Activated T-helper 1 cell treated with anti-CD3 and anti-CD28 coated beads, Interleukin-12 subunit alpha, Interleukin-12 subunit beta, Interleukin-2, Interleukin-4 antibody, amounts not matched to agents 30 ng/mL and 10 ng/mL and 1 ng/mL, durations not matched to agents 14 hours and 24 hours and 36 hours (primary cell): ENCODE measurements at regions not wholly inside any gene's neighbourhood (a gene's known extent, or its start where the extent isn't known, plus 50 kb on each side); places are given as distances from the start of the nearest gene placed in this dataset.
"Not testable (repeated sequence)": the region's sequence is repeated elsewhere in the genome, so short reads cannot be mapped to it uniquely, and the experiment has no call there.

ENCODE experiments used
- DNase-seq: peaks from one replicate; pipeline ENCODE4 v3.0.0; 2021; ENCODE audit warnings: low spot score
- H3K27ac Mint-ChIP-seq: one replicate; pipeline ENCODE4 v1.8.0; 2021; ENCODE audit warnings: mild to moderate bottlenecking, mixed read lengths
- H3K27me3 Mint-ChIP-seq: one replicate; pipeline ENCODE4 v1.8.0; 2022; ENCODE audit warnings: mild to moderate bottlenecking, moderate library complexity, mixed read lengths; ENCODE audit not compliant: insufficient read depth
- H3K36me3 Mint-ChIP-seq: one replicate; pipeline ENCODE4 v1.8.0; 2021; ENCODE audit warnings: low read depth, mixed read lengths
- H3K4me1 Mint-ChIP-seq: one replicate; pipeline ENCODE4 v1.8.0; 2021; ENCODE audit warnings: low read depth, mixed read lengths
- H3K4me3 Mint-ChIP-seq: one replicate; pipeline ENCODE4 v1.8.0; 2021; ENCODE audit warnings: mild to moderate bottlenecking, moderate library complexity, mixed read lengths
- H3K9me3 Mint-ChIP-seq: one replicate; pipeline ENCODE4 v1.8.0; 2021; ENCODE audit warnings: mixed read lengths
- intact Hi-C: fragments of 100-400 bp; cut with micrococcal nuclease; formaldehyde crosslinking; loops from one replicate; pipeline ENCODE4 v1.15.1; 2024

DNA sequence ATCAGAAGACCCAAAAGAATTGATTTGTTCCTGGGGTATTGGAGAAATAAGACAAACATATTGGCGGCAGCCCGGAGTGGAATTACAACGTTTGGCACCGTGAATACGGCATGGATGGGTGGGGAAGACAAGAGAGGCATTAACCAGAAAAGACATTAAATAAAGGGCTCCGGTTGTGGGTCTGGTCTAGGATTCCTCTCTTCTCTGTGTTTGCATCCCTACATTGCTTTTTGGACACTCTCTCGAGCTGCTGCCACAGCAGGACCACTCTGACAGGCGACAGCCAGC, 138.7 kb upstream of the PALM2AKAP2 start:
- Mint-ChIP-seq H3K36me3 (no peaks in the 10 kb centered on the region), H3K4me3 (no peak overlapping the region), H3K9me3 (no peaks in the 10 kb centered on the region), H3K4me1 (no peaks in the 10 kb centered on the region), H3K27me3 (peaks cover 56% of the 10 kb centered on the region), H3K27ac (no peak overlapping the region)
- intact Hi-C loops = no loop called here
- no peak for DNase-seq

DNA sequence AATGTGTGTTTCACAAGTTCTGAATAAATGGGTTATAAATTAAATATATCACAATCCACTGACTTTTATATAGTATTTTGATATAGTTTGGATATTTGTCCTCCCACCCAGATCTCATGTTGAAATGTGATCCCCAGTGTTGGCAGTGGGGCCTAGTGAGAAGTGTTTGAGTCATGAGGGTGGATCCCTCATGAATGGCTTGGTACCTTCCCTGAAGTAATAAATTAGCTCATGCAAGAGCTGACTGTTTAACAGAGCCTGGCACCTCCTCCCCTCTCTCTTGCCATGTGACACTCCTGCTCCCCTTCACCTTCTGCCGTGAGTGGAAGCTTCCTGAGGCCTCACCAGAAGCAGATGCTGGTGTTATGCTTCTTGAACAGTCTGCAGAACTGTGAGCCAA, 127.9 kb upstream of the PALM2AKAP2 start:
- Mint-ChIP-seq H3K4me1 (peaks cover 5% of the 10 kb centered on the region), H3K4me3 (no peak overlapping the region), H3K36me3 (no peaks in the 10 kb centered on the region), H3K9me3 (no peaks in the 10 kb centered on the region), H3K27me3 (peaks cover 8% of the 10 kb centered on the region), H3K27ac (no peak overlapping the region)
- intact Hi-C loops = loop anchor here (2.0 kb wide), 1 partner anchor 79 kb away; no protein-coding TSS in a partner anchor
- DNase-seq = no peak

DNA sequence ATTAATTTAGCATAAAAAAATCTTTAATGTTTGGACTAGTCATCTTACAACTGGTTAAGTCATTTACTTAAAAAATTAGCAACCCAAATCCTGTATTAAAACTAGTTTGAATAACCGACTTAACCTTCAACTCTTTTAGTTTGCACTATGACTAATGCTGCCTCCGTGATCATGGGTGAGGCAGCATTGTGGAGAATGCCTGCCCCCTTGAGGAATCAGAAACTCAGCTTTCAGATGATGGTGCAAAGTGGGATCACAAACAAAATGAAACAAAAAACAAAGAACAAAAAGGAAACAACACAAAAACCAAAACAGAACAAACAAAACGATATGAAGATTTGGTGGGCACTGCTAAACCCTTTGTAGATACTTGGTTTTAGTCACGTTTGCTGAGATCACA, 127.0 kb upstream of the PALM2AKAP2 start:
- Mint-ChIP-seq H3K4me3 (no peak overlapping the region), H3K27me3 (peaks cover 8% of the 10 kb centered on the region), H3K9me3 (no peaks in the 10 kb centered on the region), H3K27ac (no peak overlapping the region), H3K36me3 (no peaks in the 10 kb centered on the region), H3K4me1 (peaks cover 5% of the 10 kb centered on the region)
- DNase-seq = no peak
- intact Hi-C loops = loop anchor here (2.0 kb wide), 1 partner anchor 80 kb away; no protein-coding TSS in a partner anchor

DNA sequence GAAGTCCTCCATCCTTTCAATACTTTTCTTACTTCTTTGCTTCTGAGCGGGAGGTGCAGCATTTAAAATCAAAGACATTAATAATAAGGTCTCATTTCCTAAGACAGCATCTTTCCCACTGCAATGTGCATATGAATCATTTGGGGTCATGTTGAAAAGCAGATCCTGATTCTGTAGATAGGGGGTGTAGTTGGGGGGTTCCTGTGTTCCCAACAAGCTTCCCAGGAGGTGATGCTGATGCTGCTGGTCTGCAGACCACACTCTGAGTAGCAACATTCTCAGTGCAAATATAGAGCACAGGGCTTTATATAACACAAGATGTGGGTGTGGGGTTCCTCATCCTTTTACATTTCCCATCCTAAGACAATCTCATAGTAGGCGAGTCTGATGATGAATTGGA, 126.5 kb upstream of the PALM2AKAP2 start:
- Mint-ChIP-seq H3K4me3 (no peak overlapping the region), H3K4me1 (peaks cover 5% of the 10 kb centered on the region), H3K36me3 (no peaks in the 10 kb centered on the region), H3K9me3 (no peaks in the 10 kb centered on the region), H3K27me3 (peaks cover 8% of the 10 kb centered on the region), H3K27ac (no peak overlapping the region)
- intact Hi-C loops = loop anchor here (2.0 kb wide), 1 partner anchor 81 kb away; no protein-coding TSS in a partner anchor
- no peak for DNase-seq

DNA sequence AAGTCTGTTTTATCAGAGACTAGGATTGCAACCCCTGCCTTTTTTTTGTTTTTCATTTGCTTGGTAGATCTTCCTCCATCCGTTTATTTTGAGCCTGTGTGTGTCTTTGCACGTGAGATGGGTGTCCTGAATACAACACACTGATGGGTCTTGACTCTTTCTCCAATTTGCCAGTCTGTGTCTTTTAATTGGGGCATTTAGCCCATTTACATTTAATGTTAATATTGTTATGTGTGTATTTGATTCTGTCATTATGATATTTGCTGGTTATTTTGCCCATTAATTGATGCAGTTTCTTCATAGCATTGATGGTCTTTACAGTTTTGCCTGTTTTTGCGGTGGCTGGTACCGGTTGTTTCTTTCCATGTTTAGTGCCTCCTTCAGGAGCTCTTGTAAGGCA, 116.0 kb upstream of the PALM2AKAP2 start:
- H3K4me1 Mint-ChIP-seq, intact Hi-C loops, H3K27ac Mint-ChIP-seq, H3K27me3 Mint-ChIP-seq, H3K36me3 Mint-ChIP-seq, H3K4me3 Mint-ChIP-seq, DNase-seq: not testable (repeated sequence)
- H3K9me3 Mint-ChIP-seq = peaks cover 15% of the 10 kb centered on the region

DNA sequence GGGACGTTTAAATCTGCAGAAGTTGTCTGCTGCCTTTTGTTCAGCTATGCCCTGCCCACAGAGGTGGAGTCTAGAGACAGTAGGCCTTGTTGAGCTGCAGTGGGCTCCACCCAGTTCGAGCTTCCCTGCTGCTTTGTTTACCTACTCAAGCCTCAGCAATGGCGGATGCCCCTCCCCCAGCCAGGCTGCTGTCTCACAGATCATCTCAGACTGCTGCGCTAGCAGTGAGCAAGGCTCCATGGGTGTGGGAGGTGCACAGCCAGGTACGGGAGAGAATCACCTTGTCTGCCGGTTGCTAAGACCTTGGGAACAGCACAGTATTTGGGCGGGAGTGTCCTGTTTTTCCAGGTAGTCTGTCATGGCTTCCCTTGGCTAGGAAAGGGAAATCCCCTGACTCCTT, 114.3 kb upstream of the PALM2AKAP2 start:
- peaks cover 15% of the 10 kb centered on the region for H3K9me3 Mint-ChIP-seq
- H3K4me1 Mint-ChIP-seq, DNase-seq, H3K27ac Mint-ChIP-seq, intact Hi-C loops, H3K27me3 Mint-ChIP-seq, H3K36me3 Mint-ChIP-seq, H3K4me3 Mint-ChIP-seq: not testable (repeated sequence)

DNA sequence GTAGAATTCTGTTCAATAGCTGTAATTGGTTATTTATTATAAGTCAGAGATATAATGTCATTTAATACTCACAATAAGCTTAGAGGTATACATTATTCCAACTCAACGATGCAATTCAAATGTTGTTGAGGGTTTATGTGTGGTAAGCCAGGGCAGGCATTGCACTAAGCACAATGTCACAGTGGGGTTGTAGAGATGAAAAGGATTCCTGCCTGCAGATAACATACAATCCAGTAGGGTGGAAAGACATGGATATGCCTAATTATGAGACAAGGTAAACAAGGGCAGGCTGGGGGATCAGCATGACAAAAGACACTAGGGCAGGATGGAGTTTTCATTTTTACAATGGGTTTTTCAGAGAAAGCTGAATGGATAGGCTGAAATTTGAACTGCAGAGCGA, 98.7 kb upstream of the PALM2AKAP2 start:
- H3K9me3 Mint-ChIP-seq = peaks cover 3% of the 10 kb centered on the region
- no peaks in the 10 kb centered on the region for H3K36me3 Mint-ChIP-seq
- peaks cover 3% of the 10 kb centered on the region for H3K27me3 Mint-ChIP-seq
- no peak overlapping the region for H3K4me3 Mint-ChIP-seq
- no peak for DNase-seq
- H3K4me1 Mint-ChIP-seq = no peaks in the 10 kb centered on the region
- H3K27ac Mint-ChIP-seq = no peak overlapping the region
- intact Hi-C loops = no loop called here

DNA sequence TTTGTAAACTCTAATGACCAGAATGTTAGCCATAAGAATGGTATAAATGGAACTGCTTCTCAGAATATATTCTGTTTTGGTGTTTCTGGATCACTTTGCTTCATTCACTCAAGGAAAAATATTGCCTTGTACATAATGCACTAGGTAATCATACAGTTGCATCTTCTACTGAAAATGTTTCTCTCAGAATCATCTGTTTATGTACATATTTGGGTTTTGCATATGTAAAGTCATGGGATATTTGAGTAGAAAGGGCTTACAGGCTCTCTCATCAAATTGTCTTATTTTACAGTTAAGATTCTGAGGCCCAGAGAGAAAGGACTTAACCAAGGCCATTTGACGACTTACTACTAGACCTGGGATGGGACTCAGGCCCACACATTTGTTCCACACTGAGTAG, 97.8 kb upstream of the PALM2AKAP2 start:
- Mint-ChIP-seq H3K27ac (no peak overlapping the region), H3K36me3 (no peaks in the 10 kb centered on the region), H3K27me3 (peaks cover 3% of the 10 kb centered on the region), H3K4me1 (no peaks in the 10 kb centered on the region), H3K4me3 (no peak overlapping the region), H3K9me3 (peaks cover 3% of the 10 kb centered on the region)
- intact Hi-C loops = no loop called here
- DNase-seq = no peak

DNA sequence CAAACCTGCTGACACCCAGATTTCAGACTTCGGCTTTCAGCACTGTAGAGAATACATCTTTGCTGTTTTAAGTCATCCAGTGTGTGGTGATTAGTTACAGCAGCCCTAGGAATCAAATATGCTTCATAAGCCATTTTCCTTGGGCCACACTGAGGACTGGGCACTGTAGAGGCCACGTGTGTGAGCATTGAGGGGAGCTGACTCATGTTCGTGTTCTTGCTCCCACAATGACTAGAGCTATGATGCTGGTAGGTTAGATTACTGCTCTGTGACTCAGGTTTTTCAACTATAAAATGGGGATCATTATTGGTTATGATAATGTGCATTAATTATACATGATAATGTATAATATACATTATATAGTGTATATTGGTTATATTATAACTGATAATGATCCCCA, 96.5 kb upstream of the PALM2AKAP2 start:
- no peak for DNase-seq
- no peaks in the 10 kb centered on the region for H3K4me1 Mint-ChIP-seq
- no peak overlapping the region for H3K27ac Mint-ChIP-seq

DNA sequence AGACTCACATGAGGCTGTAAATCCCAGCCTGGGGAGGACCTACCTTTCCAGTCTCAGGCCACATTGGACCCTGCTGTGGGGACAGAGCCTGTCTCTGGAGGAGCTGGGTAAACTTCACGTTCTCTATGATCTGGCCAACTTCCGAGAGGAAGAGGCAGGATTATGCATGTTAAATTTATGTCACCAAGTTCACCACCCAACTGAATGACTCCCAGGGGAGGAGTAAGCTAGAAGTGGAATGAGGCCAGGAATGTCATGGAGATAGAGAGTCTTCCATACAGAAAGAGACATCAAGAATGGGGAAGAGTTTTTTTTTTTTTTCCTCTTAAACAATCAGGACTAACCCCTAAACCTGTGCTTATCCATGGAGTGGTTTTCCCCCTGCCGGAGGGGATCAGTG, 90.3 kb upstream of the PALM2AKAP2 start:
- Mint-ChIP-seq H3K27me3 (peaks cover 3% of the 10 kb centered on the region), H3K4me3 (no peak overlapping the region), H3K4me1 (no peaks in the 10 kb centered on the region), H3K9me3 (peaks cover 3% of the 10 kb centered on the region), H3K36me3 (no peaks in the 10 kb centered on the region), H3K27ac (no peak overlapping the region)
- intact Hi-C loops = no loop called here
- DNase-seq = no peak

More for the DNA sequence above, 96.5 kb upstream of the PALM2AKAP2 start:
- Mint-ChIP-seq H3K27me3 (peaks cover 3% of the 10 kb centered on the region), H3K9me3 (peaks cover 3% of the 10 kb centered on the region), H3K36me3 (no peaks in the 10 kb centered on the region), H3K4me3 (no peak overlapping the region)
- intact Hi-C loops = no loop called here

DNA sequence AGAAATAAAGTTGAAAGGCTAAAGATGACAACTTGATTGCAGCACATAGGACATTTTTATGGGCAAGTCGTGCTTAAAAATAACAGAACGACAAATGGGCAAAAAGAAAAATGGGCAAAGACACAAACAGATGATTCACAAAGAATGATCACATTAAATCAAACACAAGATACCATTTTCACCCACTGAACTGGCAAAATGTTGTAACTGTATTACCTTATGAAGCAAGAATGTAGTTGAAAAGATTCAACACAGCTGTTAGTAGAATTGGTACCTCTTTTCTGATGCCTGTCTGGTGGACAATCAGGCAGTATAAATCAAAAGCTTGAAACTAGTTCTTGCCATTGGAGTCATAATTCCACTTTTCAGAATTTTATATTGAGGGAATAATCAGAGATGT, 81.0 kb upstream of the PALM2AKAP2 start:
- Mint-ChIP-seq H3K9me3 (no peaks in the 10 kb centered on the region), H3K27ac (no peak overlapping the region), H3K27me3 (peaks cover 4% of the 10 kb centered on the region), H3K4me3 (no peak overlapping the region), H3K4me1 (no peaks in the 10 kb centered on the region), H3K36me3 (no peaks in the 10 kb centered on the region)
- DNase-seq = no peak
- intact Hi-C loops = no loop called here

DNA sequence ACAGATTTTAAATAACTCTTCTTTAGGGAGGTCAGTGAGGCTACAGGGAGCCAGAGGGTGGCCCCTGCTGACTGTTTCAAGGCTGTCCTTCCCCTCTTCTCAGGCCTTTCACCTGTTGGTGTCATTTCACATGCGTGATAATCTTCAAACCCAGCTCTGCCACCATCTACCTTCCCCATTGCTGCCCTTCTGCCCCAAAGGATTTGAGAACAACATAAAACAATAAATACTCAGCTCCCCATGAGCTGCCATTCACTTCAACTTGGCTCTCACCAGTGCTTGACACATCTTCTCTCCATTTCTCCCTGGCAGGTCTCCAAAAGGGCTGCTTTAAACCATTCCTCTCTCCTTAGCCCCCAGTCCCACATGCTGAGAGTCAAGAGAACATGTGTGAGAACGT, 75.5 kb upstream of the PALM2AKAP2 start:
- Mint-ChIP-seq H3K36me3 (no peaks in the 10 kb centered on the region), H3K9me3 (no peaks in the 10 kb centered on the region), H3K27me3 (peaks cover 16% of the 10 kb centered on the region), H3K4me3 (no peak overlapping the region), H3K4me1 (no peaks in the 10 kb centered on the region), H3K27ac (no peak overlapping the region)
- intact Hi-C loops = no loop called here
- no peak for DNase-seq

DNA sequence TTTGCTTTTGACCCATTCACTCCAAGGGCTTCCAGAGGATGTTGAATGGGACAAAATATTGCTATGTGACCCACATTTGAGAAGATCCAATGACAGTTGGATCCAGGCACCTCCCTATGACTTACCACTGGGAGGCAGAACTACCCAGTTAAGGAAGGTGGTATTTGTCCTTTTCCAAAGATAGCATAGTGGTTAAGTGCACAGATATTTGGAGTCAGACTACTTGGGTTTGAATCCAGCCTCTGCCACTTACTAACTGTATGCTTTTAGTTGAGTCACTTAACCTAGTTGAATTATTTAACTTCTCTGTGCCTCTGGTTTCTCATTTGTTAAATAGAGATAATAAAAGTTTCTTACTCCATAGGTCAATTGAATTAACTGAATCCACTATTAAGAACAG, 74.5 kb upstream of the PALM2AKAP2 start:
- no peak overlapping the region for H3K4me3 Mint-ChIP-seq
- peaks cover 16% of the 10 kb centered on the region for H3K27me3 Mint-ChIP-seq
- H3K9me3 Mint-ChIP-seq = no peaks in the 10 kb centered on the region
- intact Hi-C loops = no loop called here
- H3K27ac Mint-ChIP-seq = no peak overlapping the region
- no peak for DNase-seq
- H3K4me1 Mint-ChIP-seq = no peaks in the 10 kb centered on the region
- no peaks in the 10 kb centered on the region for H3K36me3 Mint-ChIP-seq

DNA sequence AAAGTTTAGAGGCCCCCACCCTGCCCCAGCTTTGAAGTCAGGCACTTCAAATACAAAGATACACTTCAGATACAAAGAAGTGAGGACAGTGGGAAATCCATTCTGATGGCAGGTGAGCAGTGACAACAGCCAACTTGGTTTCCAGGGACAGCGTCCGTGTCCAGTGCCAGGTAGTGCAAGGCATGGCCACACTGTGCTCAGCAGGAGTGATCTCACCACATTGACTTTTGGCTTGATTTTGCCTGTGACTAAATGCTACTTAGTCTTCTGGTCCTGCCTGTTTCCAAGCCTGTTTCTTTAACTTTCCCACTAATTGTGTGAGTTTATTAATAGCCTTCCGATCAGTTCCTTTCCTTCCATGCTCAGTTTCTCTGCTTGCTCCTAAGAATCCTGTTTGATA, 72.6 kb upstream of the PALM2AKAP2 start:
- Mint-ChIP-seq H3K27ac (no peak overlapping the region), H3K4me1 (no peaks in the 10 kb centered on the region), H3K36me3 (no peaks in the 10 kb centered on the region), H3K4me3 (no peak overlapping the region), H3K27me3 (peaks cover 17% of the 10 kb centered on the region), H3K9me3 (no peaks in the 10 kb centered on the region)
- DNase-seq = no peak
- intact Hi-C loops = no loop called here
